ENCODE measurements at regions not wholly inside any gene's neighbourhood (a gene's known extent, or its start where the extent isn't known, plus 50 kb on each side); places are given as distances from the start of the nearest gene placed in this dataset.

DNA sequence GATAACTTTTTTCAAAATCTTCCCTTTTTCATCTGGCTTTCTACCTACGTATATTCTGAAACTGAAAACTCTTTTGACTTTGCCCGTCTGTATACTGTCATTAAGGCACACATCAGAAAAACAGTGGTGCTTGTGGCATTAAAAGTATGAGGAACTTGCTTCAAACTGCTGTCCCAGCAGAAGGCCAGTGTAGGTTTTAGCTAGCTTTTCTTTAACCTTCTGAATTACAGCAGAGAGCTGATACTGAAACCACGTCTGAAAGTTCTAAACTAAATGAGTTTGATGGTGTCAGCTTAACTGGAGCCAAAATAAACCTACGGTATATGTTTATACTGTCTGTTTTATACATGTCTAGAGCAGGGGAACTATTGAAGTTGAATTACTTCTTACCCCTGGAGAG, 283.4 kb downstream of the TFEC start:
- no peaks in the 10 kb centered on the region for H3K36me3 Mint-ChIP-seq
- no peaks in the 10 kb centered on the region for H3K9me3 Mint-ChIP-seq
- H3K4me1 Mint-ChIP-seq = no peaks in the 10 kb centered on the region
- no peak overlapping the region for H3K4me3 Mint-ChIP-seq
- H3K27ac Mint-ChIP-seq = no peak overlapping the region
- H3K27me3 Mint-ChIP-seq = no peaks in the 10 kb centered on the region

DNA sequence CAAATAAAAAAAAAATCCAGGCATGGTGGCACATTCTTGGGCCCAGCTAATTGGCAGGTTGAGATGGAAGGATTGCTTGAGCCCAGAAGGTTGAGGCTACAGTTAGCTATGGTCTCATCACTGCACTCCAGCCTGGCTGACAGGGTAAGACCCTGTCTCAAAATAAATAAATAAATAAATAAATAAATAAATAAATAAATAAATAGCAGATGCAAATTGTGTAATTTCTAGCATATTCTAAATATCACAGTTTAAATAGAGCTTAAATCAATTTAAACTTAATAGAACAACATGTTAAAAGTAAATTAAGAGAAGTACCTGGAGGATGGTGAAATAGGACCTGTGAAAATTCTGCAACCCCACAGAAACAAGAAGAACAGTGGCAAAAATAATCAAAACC, 290.5 kb downstream of the TFEC start:
- Mint-ChIP-seq H3K36me3 (no peaks in the 10 kb centered on the region), H3K9me3 (no peaks in the 10 kb centered on the region), H3K27me3 (no peaks in the 10 kb centered on the region), H3K4me3 (no peak overlapping the region), H3K4me1 (no peaks in the 10 kb centered on the region), H3K27ac (no peak overlapping the region)

DNA sequence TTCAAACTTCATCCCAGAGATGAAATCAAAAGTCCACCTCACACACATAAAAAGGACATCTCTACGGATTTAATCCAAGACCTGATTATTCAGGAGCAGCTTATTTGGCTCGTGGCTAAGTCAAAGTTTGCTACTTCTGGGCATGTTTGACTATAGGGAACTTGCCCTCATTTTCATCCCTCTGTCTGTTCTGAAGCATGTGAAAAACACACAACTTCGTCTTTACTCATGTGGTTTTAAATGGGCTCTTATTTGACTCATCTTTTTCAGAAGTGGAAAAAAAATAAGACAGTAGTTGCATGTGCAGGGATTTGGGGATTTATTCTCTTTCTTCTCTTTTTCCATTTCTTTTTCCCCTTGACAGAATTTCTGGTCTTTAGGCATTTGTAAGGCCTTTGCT, 295.9 kb downstream of the TFEC start:
- H3K4me1 Mint-ChIP-seq = no peaks in the 10 kb centered on the region
- no peak overlapping the region for H3K4me3 Mint-ChIP-seq
- no peaks in the 10 kb centered on the region for H3K9me3 Mint-ChIP-seq
- no peaks in the 10 kb centered on the region for H3K27me3 Mint-ChIP-seq
- no peaks in the 10 kb centered on the region for H3K36me3 Mint-ChIP-seq
- no peak overlapping the region for H3K27ac Mint-ChIP-seq

DNA sequence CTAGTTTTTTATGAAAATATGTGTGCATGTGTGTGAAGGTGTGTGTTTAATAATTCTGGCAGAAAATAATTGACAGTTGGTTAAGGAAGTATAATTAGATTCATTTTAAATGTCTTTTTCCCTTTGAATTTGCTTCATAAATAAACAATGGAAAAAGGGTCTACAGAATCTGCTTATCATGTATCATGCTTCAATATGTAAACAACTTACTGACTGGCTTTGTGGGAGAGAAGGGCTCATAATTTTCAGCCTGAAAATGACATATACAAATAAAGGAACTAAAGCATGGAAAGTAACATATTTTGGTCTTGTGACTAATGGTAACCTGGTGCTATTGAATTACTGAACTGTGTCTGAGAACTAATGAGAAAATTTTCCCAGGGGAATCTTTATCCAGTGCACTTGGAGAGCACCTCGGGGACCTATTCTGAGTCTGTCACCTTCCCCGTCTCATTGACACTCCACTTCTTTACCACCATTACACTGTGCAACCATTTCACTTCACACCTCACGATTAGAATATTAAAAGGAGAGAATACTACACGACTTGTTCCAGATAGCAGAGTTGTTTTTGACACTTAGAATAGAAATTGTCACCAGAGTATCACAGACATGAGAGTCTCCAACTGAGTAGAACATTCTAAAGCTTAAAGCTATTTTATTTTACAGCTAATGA, 298.6 kb downstream of the TFEC start:
- Mint-ChIP-seq H3K36me3 (no peaks in the 10 kb centered on the region), H3K4me1 (no peaks in the 10 kb centered on the region), H3K27ac (no peak overlapping the region), H3K27me3 (no peaks in the 10 kb centered on the region), H3K9me3 (no peaks in the 10 kb centered on the region), H3K4me3 (no peak overlapping the region)

- no peak overlapping the region for H3K4me3 Mint-ChIP-seq
- H3K27ac Mint-ChIP-seq = no peak overlapping the region
- H3K36me3 Mint-ChIP-seq = no peaks in the 10 kb centered on the region
- H3K9me3 Mint-ChIP-seq = no peaks in the 10 kb centered on the region
- H3K4me1 Mint-ChIP-seq = no peaks in the 10 kb centered on the region
- no peaks in the 10 kb centered on the region for H3K27me3 Mint-ChIP-seq
Measured at GRCh38 chr7:115728518-115728917, 302.0 kb downstream of the TFEC start.

GRCh38 chr7:115724400-115725056, 306.0 kb downstream of the TFEC start:
- Mint-ChIP-seq H3K36me3 (no peaks in the 10 kb centered on the region), H3K4me1 (no peaks in the 10 kb centered on the region), H3K27me3 (peaks cover 2% of the 10 kb centered on the region), H3K9me3 (no peaks in the 10 kb centered on the region), H3K27ac (no peak overlapping the region), H3K4me3 (no peak overlapping the region)

DNA sequence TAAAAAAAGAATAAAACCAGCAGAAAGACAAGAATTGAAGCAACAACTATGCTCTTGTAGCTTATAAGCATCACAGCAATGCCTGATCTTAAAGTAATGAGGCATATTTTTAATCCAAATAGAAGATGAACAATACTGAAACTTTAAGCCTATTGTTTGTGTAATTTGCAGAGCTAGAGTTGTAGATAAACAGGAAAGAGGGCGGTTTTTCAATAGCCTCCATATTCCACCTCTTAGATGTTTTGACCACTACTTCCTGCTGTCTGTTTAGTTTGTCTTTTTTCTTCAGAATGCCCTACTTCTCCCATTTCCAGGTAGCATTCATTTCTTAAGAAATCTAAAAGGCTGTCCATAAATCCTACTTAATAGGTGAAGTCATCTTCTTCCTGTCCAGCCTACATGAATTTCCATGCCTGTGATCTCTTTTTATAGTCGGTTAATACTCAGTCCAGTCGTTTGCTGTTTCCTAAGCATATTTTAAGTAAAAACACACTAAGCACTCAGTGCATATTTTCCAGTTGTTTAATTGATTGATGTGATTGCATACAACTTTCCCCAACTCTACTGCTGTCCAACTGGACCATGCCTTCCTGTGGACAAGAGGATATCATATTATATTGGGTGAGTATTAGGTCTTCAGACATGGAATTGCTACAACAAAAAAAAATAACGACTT, 308.1 kb downstream of the TFEC start:
- Mint-ChIP-seq H3K27me3 (peaks cover 2% of the 10 kb centered on the region), H3K36me3 (no peaks in the 10 kb centered on the region), H3K9me3 (no peaks in the 10 kb centered on the region), H3K4me3 (no peak overlapping the region), H3K27ac (no peak overlapping the region), H3K4me1 (no peaks in the 10 kb centered on the region)

- Mint-ChIP-seq H3K27me3 (peaks cover 2% of the 10 kb centered on the region), H3K4me3 (no peak overlapping the region), H3K36me3 (no peaks in the 10 kb centered on the region), H3K4me1 (no peaks in the 10 kb centered on the region), H3K9me3 (no peaks in the 10 kb centered on the region), H3K27ac (no peak overlapping the region)
Measured at GRCh38 chr7:115721293-115722217, 309.0 kb downstream of the TFEC start.

DNA sequence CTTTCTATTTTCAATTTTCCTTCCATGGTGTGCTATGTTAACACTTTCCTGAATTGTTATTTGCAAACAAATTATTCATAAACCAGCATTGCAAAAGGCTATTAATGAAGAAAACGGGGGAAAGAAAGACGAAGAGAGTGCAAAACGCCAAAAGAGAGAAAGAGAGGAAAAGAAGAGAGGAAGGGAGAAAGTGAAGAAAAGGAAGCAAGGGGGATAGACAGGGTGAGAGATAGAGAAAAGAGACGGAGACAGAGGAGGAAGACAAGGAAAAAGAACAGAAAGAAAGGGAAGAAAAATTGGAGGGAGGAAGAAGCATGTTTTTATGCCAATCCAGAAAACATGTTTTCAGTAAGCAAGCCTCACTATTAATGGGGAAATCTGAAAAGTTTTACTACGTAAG, 310.6 kb downstream of the TFEC start:
- no peak overlapping the region for H3K27ac Mint-ChIP-seq
- H3K9me3 Mint-ChIP-seq = no peaks in the 10 kb centered on the region
- H3K36me3 Mint-ChIP-seq = no peaks in the 10 kb centered on the region
- H3K4me1 Mint-ChIP-seq = no peaks in the 10 kb centered on the region
- H3K4me3 Mint-ChIP-seq = no peak overlapping the region
- peaks cover 2% of the 10 kb centered on the region for H3K27me3 Mint-ChIP-seq

GRCh38 chr7:115709664-115710063, 320.9 kb downstream of the TFEC start:
- H3K4me1 Mint-ChIP-seq = no peaks in the 10 kb centered on the region
- no peak overlapping the region for H3K4me3 Mint-ChIP-seq
- no peaks in the 10 kb centered on the region for H3K36me3 Mint-ChIP-seq
- no peak overlapping the region for H3K27ac Mint-ChIP-seq
- no peaks in the 10 kb centered on the region for H3K9me3 Mint-ChIP-seq
- no peaks in the 10 kb centered on the region for H3K27me3 Mint-ChIP-seq

DNA sequence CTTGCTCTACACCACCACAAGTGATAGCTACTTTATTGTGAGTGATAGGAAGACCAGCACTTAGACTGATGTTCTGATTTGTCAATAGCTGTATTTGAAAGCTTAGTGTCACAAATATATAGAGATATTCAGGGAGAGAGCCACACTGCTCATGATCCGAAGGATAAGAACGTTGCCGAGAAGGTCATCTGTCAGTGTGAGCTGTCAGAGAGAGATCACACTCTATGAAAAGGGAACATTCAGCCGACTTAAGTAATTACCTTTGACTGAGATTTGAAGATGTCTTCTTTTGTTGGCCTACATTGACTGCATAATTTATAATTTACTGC, 322.6 kb downstream of the TFEC start:
- H3K4me1 Mint-ChIP-seq = no peaks in the 10 kb centered on the region
- no peak overlapping the region for H3K4me3 Mint-ChIP-seq
- no peaks in the 10 kb centered on the region for H3K27me3 Mint-ChIP-seq
- H3K9me3 Mint-ChIP-seq = no peaks in the 10 kb centered on the region
- no peak overlapping the region for H3K27ac Mint-ChIP-seq
- no peaks in the 10 kb centered on the region for H3K36me3 Mint-ChIP-seq

- Mint-ChIP-seq H3K9me3 (no peaks in the 10 kb centered on the region), H3K27ac (no peak overlapping the region), H3K4me1 (no peaks in the 10 kb centered on the region), H3K27me3 (no peaks in the 10 kb centered on the region), H3K4me3 (no peak overlapping the region), H3K36me3 (no peaks in the 10 kb centered on the region)
Measured at GRCh38 chr7:115707258-115708012, 323.1 kb downstream of the TFEC start.

- H3K4me1 Mint-ChIP-seq = no peaks in the 10 kb centered on the region
- H3K27ac Mint-ChIP-seq = no peak overlapping the region
- no peaks in the 10 kb centered on the region for H3K36me3 Mint-ChIP-seq
- H3K27me3 Mint-ChIP-seq = no peaks in the 10 kb centered on the region
- no peaks in the 10 kb centered on the region for H3K9me3 Mint-ChIP-seq
- H3K4me3 Mint-ChIP-seq = no peak overlapping the region
Measured at GRCh38 chr7:115704884-115705283, 325.7 kb downstream of the TFEC start.

DNA sequence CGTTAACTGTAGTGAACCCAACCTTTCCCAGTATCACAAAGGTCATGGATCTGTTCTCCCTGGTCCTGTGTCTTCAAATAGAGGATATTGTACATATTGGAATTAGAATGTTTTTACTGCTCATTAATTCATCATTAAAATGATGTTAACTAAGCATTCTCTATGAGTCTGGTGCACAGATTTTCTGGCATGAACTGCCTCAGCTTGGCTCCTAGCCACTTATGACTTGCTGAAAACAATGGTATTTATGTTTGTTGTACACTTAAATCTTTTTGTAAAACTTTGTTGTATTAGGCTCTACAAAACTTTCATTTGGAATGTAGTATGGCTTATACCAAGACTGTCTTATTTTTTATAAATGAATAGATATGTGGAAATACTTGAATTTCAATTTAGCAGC, 329.4 kb downstream of the TFEC start:
- Mint-ChIP-seq H3K9me3 (no peaks in the 10 kb centered on the region), H3K4me3 (no peak overlapping the region), H3K27ac (no peak overlapping the region), H3K27me3 (no peaks in the 10 kb centered on the region), H3K36me3 (no peaks in the 10 kb centered on the region), H3K4me1 (no peaks in the 10 kb centered on the region)

GRCh38 chr7:115694424-115694823, 336.1 kb downstream of the TFEC start:
- H3K9me3 Mint-ChIP-seq = no peaks in the 10 kb centered on the region
- no peaks in the 10 kb centered on the region for H3K4me1 Mint-ChIP-seq
- H3K36me3 Mint-ChIP-seq = no peaks in the 10 kb centered on the region
- no peak overlapping the region for H3K27ac Mint-ChIP-seq
- H3K27me3 Mint-ChIP-seq = no peaks in the 10 kb centered on the region
- H3K4me3 Mint-ChIP-seq = no peak overlapping the region

Measured in activated naive CD4-positive, alpha-beta T cell treated with anti-CD3 and anti-CD28 coated beads, Interleukin-2, amount 50 U/mL, for 24 hours (primary cell).